HG03342 (cell line): ENCODE measurements at regions not wholly inside any gene's neighbourhood (a gene's known extent, or its start where the extent isn't known, plus 50 kb on each side); places are given as distances from the start of the nearest gene placed in this dataset.

Source experiments
- ATAC-seq: cut with Tn5 transposase; IDR thresholded peaks from one replicate; pipeline ENCODE4 v1.9.1; 2021; ENCODE audit warnings: mild to moderate bottlenecking, moderate library complexity; ENCODE audit not compliant: unreplicated experiment

- ATAC-seq, result no peak
Observed at GRCh38 chr6:135789375-135790050, 62.0 kb upstream of the PDE7B start.

GRCh38 chr6:135791441-135791840, 60.1 kb upstream of the PDE7B start:
- ATAC-seq, result no peak

DNA sequence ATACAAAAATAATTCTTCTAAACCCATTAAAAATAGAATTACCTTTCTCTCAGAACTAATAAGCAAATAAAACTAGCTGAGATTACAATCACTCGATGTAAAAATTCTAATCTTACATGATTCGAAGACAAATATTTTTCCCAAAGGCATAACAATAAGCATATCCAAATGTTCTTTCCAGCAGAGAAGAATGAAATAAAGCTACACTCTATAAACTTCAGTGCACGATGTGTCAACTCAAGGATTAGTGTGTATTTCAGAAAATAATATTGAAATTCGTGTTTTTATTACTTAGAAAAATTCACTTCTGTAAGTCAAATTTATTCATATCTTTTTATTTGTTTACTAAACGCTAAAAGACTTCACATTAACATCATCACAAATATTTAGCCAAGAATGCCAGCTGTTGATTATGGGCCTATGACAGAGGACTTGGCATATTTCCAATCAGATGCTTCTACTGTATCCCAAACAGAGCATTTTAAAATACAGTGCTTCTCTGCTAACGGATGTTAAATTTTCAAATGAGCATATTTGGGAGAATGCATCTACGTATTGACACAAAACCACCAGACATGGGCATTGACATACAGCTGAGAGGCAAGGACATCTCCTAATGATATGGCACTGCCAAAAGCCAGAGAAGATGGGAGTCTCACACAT, 54.7 kb upstream of the PDE7B start:
- no peak for ATAC-seq

- no peak for ATAC-seq
Observed at GRCh38 chr6:135797361-135797760, 54.1 kb upstream of the PDE7B start.

- no peak for ATAC-seq
Observed at GRCh38 chr6:135798751-135799515, 52.6 kb upstream of the PDE7B start.
